ENCODE measurements at regions not wholly inside any gene's neighbourhood (a gene's known extent, or its start where the extent isn't known, plus 50 kb on each side); places are given as distances from the start of the nearest gene placed in this dataset.

GRCh38 chr5:136522217-136522956 is 157.0 kb upstream of the TRPC7 start:
- WGBS = 78% methylated on average over 3 of the region's 3 CpGs
- no peak for DNase-seq (ENCODE audit: low spot score)
- no peaks in the 10 kb centered on the region for H3K27me3 ChIP-seq (replicated peaks; ENCODE audit: insufficient read depth)
- no peaks in the 10 kb centered on the region for H3K36me3 ChIP-seq
- H3K27ac ChIP-seq = no peak overlapping the region
- no peak overlapping the region for H3K4me3 ChIP-seq
- intact Hi-C loops (cut with DNase I) = no loop called here
- no peaks in the 10 kb centered on the region for H3K4me1 ChIP-seq (replicated peaks)
- H3K9me3 ChIP-seq = no peaks in the 10 kb centered on the region
- TF ChIP-seq CTCF (IDR thresholded peaks at IDR 0.05) = no peak
- TF ChIP-seq POLR2AphosphoS5 (IDR thresholded peaks at IDR 0.05) = no peak

GRCh38 chr5:136521696-136522095 is 156.4 kb upstream of the TRPC7 start:
- Histone ChIP-seq H3K4me3 (no peak overlapping the region), H3K9me3 (no peaks in the 10 kb centered on the region), H3K27ac (no peak overlapping the region), H3K36me3 (no peaks in the 10 kb centered on the region), H3K4me1 (replicated peaks) (no peaks in the 10 kb centered on the region), H3K27me3 (replicated peaks; ENCODE audit: insufficient read depth) (no peaks in the 10 kb centered on the region)
- intact Hi-C loops (cut with DNase I) = no loop called here
- no peak for DNase-seq (ENCODE audit: low spot score)
- no peak for TF ChIP-seq POLR2AphosphoS5 (IDR thresholded peaks at IDR 0.05)
- TF ChIP-seq POLR2A (IDR thresholded peaks at IDR 0.05) = no peak
- no peak for TF ChIP-seq CTCF (IDR thresholded peaks at IDR 0.05)

GRCh38 chr5:136518814-136519213 is 153.5 kb upstream of the TRPC7 start:
- TF ChIP-seq POLR2AphosphoS5 (IDR thresholded peaks at IDR 0.05) = no peak
- intact Hi-C loops (cut with DNase I) = no loop called here
- no peaks in the 10 kb centered on the region for H3K4me1 ChIP-seq (replicated peaks)
- no peak overlapping the region for H3K27ac ChIP-seq
- H3K27me3 ChIP-seq (replicated peaks; ENCODE audit: insufficient read depth) = no peaks in the 10 kb centered on the region
- H3K4me3 ChIP-seq = no peak overlapping the region
- no peaks in the 10 kb centered on the region for H3K36me3 ChIP-seq
- 87% methylated on average over 2 of the region's 3 CpGs for WGBS
- no peaks in the 10 kb centered on the region for H3K9me3 ChIP-seq
- DNase-seq (ENCODE audit: low spot score) = no peak

- 76% methylated on average over 1 of the region's 1 CpG for WGBS
- Histone ChIP-seq H3K4me3 (no peak overlapping the region), H3K27me3 (replicated peaks; ENCODE audit: insufficient read depth) (no peaks in the 10 kb centered on the region), H3K27ac (no peak overlapping the region), H3K4me1 (replicated peaks) (no peaks in the 10 kb centered on the region), H3K9me3 (no peaks in the 10 kb centered on the region), H3K36me3 (no peaks in the 10 kb centered on the region)
- DNase-seq (ENCODE audit: low spot score) = no peak
- intact Hi-C loops (cut with DNase I) = no loop called here
- no peak for TF ChIP-seq CTCF (IDR thresholded peaks at IDR 0.05)
- no peak for TF ChIP-seq POLR2A (IDR thresholded peaks at IDR 0.05)
These were observed 152.8 kb upstream of the TRPC7 start for GRCh38 chr5:136518174-136518573.

GRCh38 chr5:136517755-136518154 is 152.4 kb upstream of the TRPC7 start:
- intact Hi-C loops (cut with DNase I) = no loop called here
- WGBS = 0% methylated on average over 1 of the region's 1 CpG
- no peaks in the 10 kb centered on the region for H3K4me1 ChIP-seq (replicated peaks)
- H3K36me3 ChIP-seq = no peaks in the 10 kb centered on the region
- no peaks in the 10 kb centered on the region for H3K9me3 ChIP-seq
- H3K4me3 ChIP-seq = no peak overlapping the region
- TF ChIP-seq POLR2AphosphoS5 (IDR thresholded peaks at IDR 0.05) (no peak), POLR2A (IDR thresholded peaks at IDR 0.05) (no peak), CTCF (IDR thresholded peaks at IDR 0.05) (no peak)
- no peaks in the 10 kb centered on the region for H3K27me3 ChIP-seq (replicated peaks; ENCODE audit: insufficient read depth)
- no peak overlapping the region for H3K27ac ChIP-seq
- no peak for DNase-seq (ENCODE audit: low spot score)

All from prostate gland (tissue), 2 donors.